OCI-LY7 (cell line): ENCODE measurements at regions not wholly inside any gene's neighbourhood (a gene's known extent, or its start where the extent isn't known, plus 50 kb on each side); places are given as distances from the start of the nearest gene placed in this dataset.

Source experiments
- BruUV-seq: library from RNA; stranded (reverse); fragments of 400-500 nt; replicated peaks from 2 replicates; lab custom pipeline; 2021; lab: Mats Ljungman, UMichigan
- CTCF ChIA-PET: fragments of 300-600 bp; sonication (Branson Sonifier 250); formaldehyde crosslinking; loops from one replicate; lab custom pipeline; 2022; ENCODE audit warnings: antibody characterized with exemption; ENCODE audit not compliant: unreplicated experiment; lab: Charles Lee
- POLR2A ChIA-PET: fragments of 300-600 bp; sonication (Branson Sonifier 250); formaldehyde crosslinking; loops from one replicate; lab custom pipeline; 2022; ENCODE audit warnings: antibody characterized with exemption; lab: Charles Lee
- DNase-seq: peaks from one replicate; pipeline ENCODE4 v3.0.0-alpha.2; 2015; ENCODE audit warnings: low spot score
- H2AFZ ChIP-seq: fragments of 200-600 bp; sonication (generic), shearing (Covaris generic); 2 replicates; pipeline ENCODE4 v1.6.1; 2014; ENCODE audit warnings: mild to moderate bottlenecking, antibody characterized with exemption, low read length, moderate library complexity
- H3K27ac ChIP-seq: fragments of 200-600 bp; sonication (generic); 2 replicates; pipeline ENCODE4 v1.5.1; 2014; ENCODE audit warnings: mixed run types, low read depth, mild to moderate bottlenecking, moderate library complexity, low read length, inconsistent platforms; ENCODE audit not compliant: poor library complexity, severe bottlenecking
- H3K36me3 ChIP-seq: fragments of 200-600 bp; sonication (generic); 2 replicates; pipeline ENCODE4 v1.6.1; 2014; ENCODE audit warnings: mild to moderate bottlenecking, antibody characterized with exemption, low read length, moderate library complexity, mixed read lengths; ENCODE audit not compliant: insufficient read depth
- H3K4me1 ChIP-seq: fragments of 200-600 bp; sonication (generic); 2 replicates; pipeline ENCODE4 v1.5.1; 2014; ENCODE audit warnings: mild to moderate bottlenecking, low read length; ENCODE audit not compliant: insufficient read depth, poor library complexity, severe bottlenecking
- H3K4me2 ChIP-seq: fragments of 200-600 bp; sonication (generic); 2 replicates; pipeline ENCODE4 v1.6.1; 2014; ENCODE audit warnings: mild to moderate bottlenecking, low read length
- H3K4me3 ChIP-seq: fragments of 200-600 bp; sonication (generic); 2 replicates; pipeline ENCODE4 v1.5.1; 2014; ENCODE audit warnings: mild to moderate bottlenecking, low read depth, low read length; ENCODE audit not compliant: poor library complexity, severe bottlenecking
- H3K79me2 ChIP-seq: fragments of 200-600 bp; sonication (generic); 2 replicates; pipeline ENCODE4 v1.6.1; 2016; ENCODE audit warnings: low read depth, mild to moderate bottlenecking, low read length, moderate library complexity, mixed read lengths; ENCODE audit not compliant: insufficient read depth
- H3K9me2 ChIP-seq: fragments of 200-600 bp; sonication (generic); 2 replicates; pipeline ENCODE4 v1.6.1; 2016; ENCODE audit warnings: mild to moderate bottlenecking, low read length, mixed read lengths; ENCODE audit not compliant: insufficient read depth
- H3K9me3 ChIP-seq: fragments of 200-600 bp; sonication (generic); 2 replicates; pipeline ENCODE4 v1.6.1; 2014; ENCODE audit warnings: mild to moderate bottlenecking, mixed run types, low read length, mixed read lengths
- H4K20me1 ChIP-seq: fragments of 200-600 bp; sonication (generic); 2 replicates; pipeline ENCODE4 v1.6.1; 2014; ENCODE audit warnings: mild to moderate bottlenecking, antibody characterized with exemption, low read length, moderate library complexity, mixed read lengths; ENCODE audit not compliant: insufficient read depth
- CTCF ChIP-seq: fragments of 200-600 bp; sonication (generic); conservative IDR thresholded peaks from 2 replicates; pipeline ENCODE4 v1.5.1; 2014; ENCODE audit warnings: mild to moderate bottlenecking, antibody characterized with exemption, low read length, moderate library complexity, mixed read lengths
- EZH2phosphoT487 ChIP-seq: fragments of 200-600 bp; sonication (generic); IDR thresholded peaks from 2 replicates; pipeline ENCODE4 v1.6.1; 2018; ENCODE audit warnings: low read depth, borderline replicate concordance, mild to moderate bottlenecking, mixed run types, antibody characterized with exemption, low read length, moderate library complexity, mixed read lengths
- intact Hi-C: fragments of 100-400 bp; cut with micrococcal nuclease; formaldehyde crosslinking; loops from one replicate; pipeline ENCODE4 v1.10.0; 2022; ENCODE audit not compliant: unreplicated experiment

DNA sequence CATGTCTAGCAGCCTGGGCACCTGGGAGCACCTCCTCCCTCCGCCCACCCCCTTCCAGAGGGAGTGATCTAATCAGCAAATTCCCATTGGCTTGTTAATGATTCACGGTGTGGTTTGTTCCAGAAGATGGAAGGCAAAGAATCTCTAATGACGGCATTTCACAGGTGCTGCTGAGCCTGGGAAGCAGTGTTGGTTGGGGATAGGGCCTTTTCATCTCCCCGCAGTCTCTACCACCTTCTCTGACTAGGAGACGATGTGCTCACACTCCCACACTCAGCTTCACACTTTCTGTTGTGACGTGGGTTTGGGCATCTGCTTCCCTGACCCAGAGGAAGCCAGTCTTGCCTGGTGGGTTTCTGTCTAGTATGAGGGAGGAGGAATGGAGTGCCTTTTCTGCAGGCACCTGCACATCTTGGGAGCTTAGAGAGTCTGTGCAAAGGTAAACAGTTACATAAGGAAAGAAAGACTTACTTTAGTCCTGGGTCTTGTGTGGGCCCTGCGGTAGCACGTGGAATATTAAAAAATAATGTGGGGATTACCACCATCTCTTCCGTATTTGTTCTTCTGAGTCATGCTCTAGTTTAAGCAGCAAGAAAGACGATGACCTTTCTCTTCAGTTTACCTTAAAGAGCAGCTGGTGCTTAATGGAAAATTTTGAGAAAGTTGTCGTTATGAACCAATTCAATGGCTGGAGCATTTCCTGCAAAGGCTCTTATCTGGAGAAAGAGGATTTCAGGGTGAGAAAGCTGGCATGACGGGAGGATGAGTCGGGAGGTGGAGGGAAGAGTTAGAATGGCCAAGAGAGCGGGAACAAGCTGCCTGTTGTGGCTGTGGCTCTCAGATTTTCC lies 70.6 kb upstream of the ARHGAP5 start:
- TF ChIP-seq EZH2phosphoT487, result no peak
- no peak for TF ChIP-seq CTCF
- H3K9me3 ChIP-seq, result no peaks in the 10 kb centered on the region
- H3K36me3 ChIP-seq, result no peaks in the 10 kb centered on the region
- no peaks in the 10 kb centered on the region for H3K4me1 ChIP-seq
- ChIA-PET CTCF (no interaction called here), POLR2A (no interaction called here)
- no peak overlapping the region for H3K27ac ChIP-seq
- intact Hi-C loops, result no loop called here
- BruUV-seq, result no TSS peak
- no peaks in the 10 kb centered on the region for H3K79me2 ChIP-seq
- no peaks in the 10 kb centered on the region for H4K20me1 ChIP-seq
- H3K4me2 ChIP-seq, result no peak overlapping the region
- H2AFZ ChIP-seq, result no peak overlapping the region
- DNase-seq, result no peak
- no peaks in the 10 kb centered on the region for H3K9me2 ChIP-seq
- H3K4me3 ChIP-seq, result no peak overlapping the region

DNA sequence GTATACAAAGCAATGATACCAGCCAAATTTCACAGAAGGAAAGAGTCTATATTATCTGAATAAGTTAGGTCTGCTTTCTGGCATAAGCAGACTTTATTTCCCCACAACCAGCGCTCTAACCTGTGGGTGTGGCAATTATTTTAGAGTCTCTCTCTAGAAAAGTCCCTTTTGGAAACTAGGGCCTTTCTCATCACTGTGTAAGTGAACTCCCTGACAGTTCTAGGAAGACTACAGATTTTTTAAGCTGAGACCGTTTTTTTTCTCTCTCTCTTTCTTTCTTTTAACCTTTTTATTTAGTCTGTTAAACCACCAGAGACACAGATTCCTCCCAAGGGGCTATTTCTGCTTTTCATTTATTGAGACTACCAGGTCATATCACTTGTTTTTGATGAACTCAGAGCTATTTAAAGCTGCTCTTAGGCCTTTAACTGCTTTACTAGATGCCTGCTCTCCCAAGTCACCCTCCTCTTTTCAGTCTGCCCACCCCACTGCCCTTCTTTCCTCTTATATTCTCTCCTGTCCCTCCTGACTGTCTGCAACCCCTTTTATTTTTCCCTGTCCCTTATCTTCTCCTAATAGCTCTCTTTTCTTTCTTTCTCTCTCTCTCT lies 69.2 kb upstream of the ARHGAP5 start:
- Histone ChIP-seq H2AFZ (no peak overlapping the region), H3K27ac (no peak overlapping the region), H3K9me2 (no peaks in the 10 kb centered on the region), H3K4me2 (no peak overlapping the region), H3K4me3 (no peak overlapping the region), H4K20me1 (no peaks in the 10 kb centered on the region), H3K79me2 (no peaks in the 10 kb centered on the region), H3K4me1 (no peaks in the 10 kb centered on the region), H3K9me3 (no peaks in the 10 kb centered on the region), H3K36me3 (no peaks in the 10 kb centered on the region)
- DNase-seq, result no peak
- BruUV-seq, result no TSS peak
- CTCF ChIA-PET, result no interaction called here
- intact Hi-C loops, result no loop called here
- TF ChIP-seq EZH2phosphoT487 (no peak), CTCF (no peak)
- POLR2A ChIA-PET, result interaction anchor here (1.6 kb wide), 1 partner anchor 10 kb away, joined by 5 read pairs; no protein-coding TSS in a partner anchor
